HepG2 (cell line): ENCODE measurements at regions not wholly inside any gene's neighbourhood (a gene's known extent, or its start where the extent isn't known, plus 50 kb on each side); places are given as distances from the start of the nearest gene placed in this dataset.

Source experiments
- ATAC-seq: fragments of 200-7000 bp; cut with Tn5 transposase; 3 replicates; pipeline ENCODE4 v1.9.1; 2020; ENCODE audit warnings: mild to moderate bottlenecking, moderate library complexity
- BruUV-seq: library from RNA; stranded (reverse); fragments of 400-500 nt; replicated peaks from 2 replicates; lab custom pipeline; 2021; lab: Mats Ljungman, UMichigan
- CTCF ChIA-PET: fragments of 300-600 bp; formaldehyde crosslinking; extraction: SDS; loops from one replicate; lab custom pipeline; 2021; ENCODE audit warnings: low total read pairs, inconsistent platforms, low intra/inter-chr PET ratio; lab: Yijun Ruan, JAX
- POLR2A ChIA-PET: fragments of 350-600 bp; sonication (Branson Sonifier 250); formaldehyde crosslinking; loops from one replicate; lab custom pipeline; 2020; ENCODE audit warnings: antibody characterized with exemption, inconsistent platforms; lab: Yijun Ruan, JAX
- DNase-seq: peaks from one replicate; pipeline ENCODE4 v3.0.0-alpha.2; 2015; ENCODE audit warnings: low spot score
- FAIRE-seq: peaks from 3 replicates; lab custom pipeline; 2011; peaks lifted over from hg19 to GRCh38; lab: Jason Lieb, UNC
- H2AFZ ChIP-seq: one replicate; pipeline ENCODE4 v1.6.1; 2011; ENCODE audit warnings: low read length, inconsistent platforms
- H3K27ac ChIP-seq: fragments of 300-600 bp; 3 replicates; pipeline ENCODE4 v1.8.0; 2011; ENCODE audit warnings: mixed run types, mild to moderate bottlenecking, mixed read lengths, low read length, inconsistent platforms; ENCODE audit not compliant: insufficient read depth; ENCODE audit errors: extremely low read length
- H3K27me3 ChIP-seq, 2 experiments: fragments of 200-600 bp in 1 of 2; 2 replicates in 1 of 2; 3 replicates in 1 of 2; pipeline versions ENCODE4 v1.6.0 to v1.8.0; 2011; ENCODE audit warnings: low read length in 2 of 2, mild to moderate bottlenecking in 2 of 2, moderate library complexity in 2 of 2, inconsistent platforms in 1 of 2; ENCODE audit not compliant: insufficient read depth in 2 of 2, control insufficient read depth in 1 of 2
- H3K36me3 ChIP-seq, 2 experiments: fragments of 200-600 bp in 1 of 2; replicated peaks in 1 of 2; 2 replicates in 1 of 2; 3 replicates in 1 of 2; pipeline versions ENCODE4 v1.5.1 to v1.8.0; 2011; ENCODE audit warnings: low read length in 2 of 2, inconsistent platforms in 1 of 2; ENCODE audit not compliant: insufficient read depth in 2 of 2, control insufficient read depth in 1 of 2
- H3K4me1 ChIP-seq: 2 replicates; pipeline ENCODE4 v1.5.1; 2012; ENCODE audit warnings: low read length, inconsistent platforms; ENCODE audit not compliant: insufficient read depth
- H3K4me2 ChIP-seq: 2 replicates; pipeline ENCODE4 v1.6.0; 2011; ENCODE audit warnings: low read depth, low read length, inconsistent platforms
- H3K4me3 ChIP-seq, 3 experiments: fragments of 200-600 bp in 1 of 3; sonication (generic), shearing (Covaris generic) in 1 of 3; replicated peaks in 1 of 3; 2 replicates each; pipeline ENCODE4 v1.5.1; 2011 to 2016; ENCODE audit warnings: low read length in 3 of 3, inconsistent platforms in 2 of 3, low read depth in 2 of 3, mild to moderate bottlenecking in 2 of 3, control low read depth in 1 of 3, mixed read lengths in 1 of 3; ENCODE audit not compliant: insufficient read depth in 1 of 3
- H3K79me2 ChIP-seq: one replicate; pipeline ENCODE4 v1.6.1; 2011; ENCODE audit warnings: low read length, inconsistent platforms; ENCODE audit not compliant: insufficient read depth
- H3K9ac ChIP-seq: 2 replicates; pipeline ENCODE4 v1.6.0; 2011; ENCODE audit warnings: mild to moderate bottlenecking, low read depth, low read length, inconsistent platforms; ENCODE audit not compliant: insufficient read depth
- H3K9me3 ChIP-seq: 2 replicates; pipeline ENCODE4 v1.5.1; 2012; ENCODE audit warnings: mild to moderate bottlenecking, low read length
- H4K20me1 ChIP-seq: 2 replicates; pipeline ENCODE4 v1.6.0; 2011; ENCODE audit warnings: inconsistent platforms, mild to moderate bottlenecking, low read length, moderate library complexity; ENCODE audit not compliant: insufficient read depth
- ATF7-NPFF ChIP-seq: sonication (generic); formaldehyde crosslinking; IDR thresholded peaks from 2 replicates; pipeline ENCODE4 v1.8.1; 2023; ENCODE audit warnings: mild to moderate bottlenecking, low read depth, missing genetic modification reagents, moderate library complexity
- SIN3B ChIP-seq: fragments of 150-350 bp; IDR thresholded peaks from 2 replicates; pipeline ENCODE4 v1.6.1; 2014; ENCODE audit warnings: low read length
- ZNF33A ChIP-seq: sonication (generic); formaldehyde crosslinking; IDR thresholded peaks from 2 replicates; pipeline ENCODE4 v1.5.1; 2020; ENCODE audit warnings: missing genetic modification reagents, mild to moderate bottlenecking, moderate library complexity, borderline replicate concordance
- ZNF841 ChIP-seq: sonication (generic); formaldehyde crosslinking; IDR thresholded peaks from 2 replicates; pipeline ENCODE4 v1.8.1; 2023; ENCODE audit warnings: missing genetic modification reagents, borderline replicate concordance
- ZSCAN20 ChIP-seq: sonication (generic); formaldehyde crosslinking; IDR thresholded peaks from 2 replicates; pipeline ENCODE4 v1.4.0; 2020; ENCODE audit warnings: missing genetic modification reagents, mild to moderate bottlenecking, borderline replicate concordance
- WGBS: methylation state at CpG from one replicate; pipeline ENCODE4 v1.1.6; 2017; ENCODE audit warnings: low lambda C conversion rate; 5-methylcytosine and 5-hydroxymethylcytosine counted together
- in situ Hi-C: cut with HindIII; loops from 2 replicates; pipeline ENCODE4 v1.10.0; 2017; ENCODE audit warnings: low pct_unique_long_range_greater_than_20kb; ENCODE audit not compliant: extremely low pct_ligation_motif_present
- intact Hi-C: fragments of 100-400 bp; cut with micrococcal nuclease; formaldehyde crosslinking; loops from one replicate; pipeline ENCODE4 v1.10.0; 2022; ENCODE audit not compliant: unreplicated experiment
- TF ChIP-seq, protein P1 (sequence below): IDR thresholded peaks from 2 replicates; pipeline ENCODE4 v1.6.1; 2016; ENCODE audit warnings: low read depth
- TF ChIP-seq, protein P2 (sequence below): sonication (generic); formaldehyde crosslinking; IDR thresholded peaks from 2 replicates; pipeline ENCODE4 v1.8.1; 2023; ENCODE audit warnings: mild to moderate bottlenecking, moderate library complexity, missing genetic modification reagents
- TF ChIP-seq, protein P3 (sequence below): sonication (generic); formaldehyde crosslinking; IDR thresholded peaks from 2 replicates; pipeline ENCODE4 v1.5.0; 2020; ENCODE audit warnings: mild to moderate bottlenecking, missing genetic modification reagents
- TF ChIP-seq, protein P4 (sequence below): sonication (generic); formaldehyde crosslinking; conservative IDR thresholded peaks from 2 replicates; pipeline ENCODE4 v1.5.0; 2020; ENCODE audit warnings: missing genetic modification reagents

DNA sequence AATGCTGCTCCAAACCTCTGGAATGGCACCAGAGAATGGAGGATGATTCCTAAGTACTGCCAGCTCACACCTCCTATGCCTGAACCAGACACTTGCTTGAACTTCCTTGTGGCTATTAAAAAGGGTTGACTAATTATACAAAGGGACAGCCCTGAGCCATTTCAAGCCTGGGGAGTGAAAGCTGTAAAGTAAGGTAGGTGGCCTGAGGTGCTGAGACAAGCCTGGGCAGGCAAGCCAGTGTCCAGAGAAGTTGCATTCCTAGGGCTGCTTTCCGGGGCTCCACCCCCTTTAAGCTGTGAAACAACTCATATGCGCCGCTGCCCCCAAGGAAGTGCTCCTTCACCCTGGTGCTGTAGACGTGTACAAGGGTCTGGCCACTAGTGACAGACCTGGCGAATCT, 79.9 kb upstream of the SLC1A3 start:
- Histone ChIP-seq H3K27ac (no peak overlapping the region), H3K27me3 (peaks cover 1 to 5% of the 10 kb centered on the region in 2 experiments; a peak in 2 of 5 replicates), H3K36me3 (no peaks in the 10 kb centered on the region), H3K9me3 (no peaks in the 10 kb centered on the region), H3K4me2 (no peak overlapping the region), H2AFZ (no peak overlapping the region), H3K9ac (no peak overlapping the region), H3K4me1 (no peaks in the 10 kb centered on the region), H3K4me3 (no peak overlapping the region), H4K20me1 (no peaks in the 10 kb centered on the region), H3K79me2 (no peaks in the 10 kb centered on the region)
- ATAC-seq (no peak), DNase-seq (no peak), FAIRE-seq (no peak)
- in situ Hi-C loops: no loop called here
- WGBS: 57% methylated on average over 1 of the region's 5 CpGs
- intact Hi-C loops: no loop called here
- TF ChIP-seq ZNF841 (CRISPR knock-in tag): no peak
- CTCF ChIA-PET: no interaction called here
- BruUV-seq: no TSS peak
- POLR2A ChIA-PET: no interaction called here

DNA sequence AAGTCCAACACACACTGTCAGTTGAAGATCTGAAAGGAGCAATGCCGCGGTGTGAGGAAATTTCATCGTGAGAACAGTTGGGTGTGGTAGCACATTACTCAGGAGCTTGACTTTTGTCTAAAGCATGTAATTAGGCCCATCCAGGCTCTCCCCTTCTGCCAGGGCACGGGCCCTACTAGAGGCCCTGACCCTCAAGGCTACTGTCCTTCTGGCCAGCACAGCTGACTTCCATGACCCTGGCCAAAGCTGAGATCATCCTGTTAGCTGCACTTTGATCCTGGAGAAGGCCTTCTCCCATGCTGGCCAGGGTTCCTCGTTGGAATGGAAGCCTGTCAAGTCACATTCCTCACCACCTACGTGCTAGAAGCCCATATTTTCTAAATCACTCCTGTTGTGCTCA, 77.8 kb upstream of the SLC1A3 start:
- Histone ChIP-seq H3K27me3 (peaks cover 0 to under 1% of the 10 kb centered on the region in 2 experiments; a peak in 2 of 5 replicates), H3K79me2 (no peaks in the 10 kb centered on the region), H2AFZ (no peak overlapping the region)
- TF ChIP-seq, protein P1, sequence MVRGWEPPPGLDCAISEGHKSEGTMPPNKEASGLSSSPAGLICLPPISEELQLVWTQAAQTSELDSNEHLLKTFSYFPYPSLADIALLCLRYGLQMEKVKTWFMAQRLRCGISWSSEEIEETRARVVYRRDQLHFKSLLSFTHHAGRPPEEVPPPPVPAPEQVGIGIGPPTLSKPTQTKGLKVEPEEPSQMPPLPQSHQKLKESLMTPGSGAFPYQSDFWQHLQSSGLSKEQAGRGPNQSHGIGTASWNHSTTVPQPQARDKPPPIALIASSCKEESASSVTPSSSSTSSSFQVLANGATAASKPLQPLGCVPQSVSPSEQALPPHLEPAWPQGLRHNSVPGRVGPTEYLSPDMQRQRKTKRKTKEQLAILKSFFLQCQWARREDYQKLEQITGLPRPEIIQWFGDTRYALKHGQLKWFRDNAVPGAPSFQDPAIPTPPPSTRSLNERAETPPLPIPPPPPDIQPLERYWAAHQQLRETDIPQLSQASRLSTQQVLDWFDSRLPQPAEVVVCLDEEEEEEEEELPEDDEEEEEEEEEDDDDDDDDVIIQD (CRISPR knock-in tag): no peak
- TF ChIP-seq ZSCAN20: no peak
- TF ChIP-seq SIN3B: no peak
- TF ChIP-seq ATF7-NPFF: no peak
- TF ChIP-seq ZNF33A (CRISPR knock-in tag): no peak
- TF ChIP-seq, protein P2, sequence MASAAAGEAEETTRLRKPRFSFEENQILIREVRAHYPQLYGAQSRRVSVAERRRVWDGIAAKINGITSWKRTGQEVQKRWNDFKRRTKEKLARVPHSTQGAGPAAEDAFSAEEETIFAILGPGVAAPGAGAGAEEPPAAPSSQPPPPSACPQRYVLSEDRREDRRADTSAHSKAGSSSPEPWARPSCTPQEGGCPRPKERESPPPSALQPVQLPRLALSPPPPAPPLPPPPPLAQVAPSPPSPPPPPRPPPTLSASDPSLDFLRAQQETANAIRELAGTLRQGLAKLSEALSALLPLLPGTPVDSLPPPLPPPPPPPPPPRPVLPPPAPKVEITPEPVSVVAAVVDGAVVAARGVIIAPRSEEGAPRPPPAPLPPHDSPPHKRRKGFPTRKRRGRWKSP (CRISPR knock-in tag): no peak
- TF ChIP-seq, protein P3, sequence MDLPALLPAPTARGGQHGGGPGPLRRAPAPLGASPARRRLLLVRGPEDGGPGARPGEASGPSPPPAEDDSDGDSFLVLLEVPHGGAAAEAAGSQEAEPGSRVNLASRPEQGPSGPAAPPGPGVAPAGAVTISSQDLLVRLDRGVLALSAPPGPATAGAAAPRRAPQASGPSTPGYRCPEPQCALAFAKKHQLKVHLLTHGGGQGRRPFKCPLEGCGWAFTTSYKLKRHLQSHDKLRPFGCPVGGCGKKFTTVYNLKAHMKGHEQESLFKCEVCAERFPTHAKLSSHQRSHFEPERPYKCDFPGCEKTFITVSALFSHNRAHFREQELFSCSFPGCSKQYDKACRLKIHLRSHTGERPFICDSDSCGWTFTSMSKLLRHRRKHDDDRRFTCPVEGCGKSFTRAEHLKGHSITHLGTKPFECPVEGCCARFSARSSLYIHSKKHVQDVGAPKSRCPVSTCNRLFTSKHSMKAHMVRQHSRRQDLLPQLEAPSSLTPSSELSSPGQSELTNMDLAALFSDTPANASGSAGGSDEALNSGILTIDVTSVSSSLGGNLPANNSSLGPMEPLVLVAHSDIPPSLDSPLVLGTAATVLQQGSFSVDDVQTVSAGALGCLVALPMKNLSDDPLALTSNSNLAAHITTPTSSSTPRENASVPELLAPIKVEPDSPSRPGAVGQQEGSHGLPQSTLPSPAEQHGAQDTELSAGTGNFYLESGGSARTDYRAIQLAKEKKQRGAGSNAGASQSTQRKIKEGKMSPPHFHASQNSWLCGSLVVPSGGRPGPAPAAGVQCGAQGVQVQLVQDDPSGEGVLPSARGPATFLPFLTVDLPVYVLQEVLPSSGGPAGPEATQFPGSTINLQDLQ (CRISPR knock-in tag): no peak
- TF ChIP-seq, protein P4, sequence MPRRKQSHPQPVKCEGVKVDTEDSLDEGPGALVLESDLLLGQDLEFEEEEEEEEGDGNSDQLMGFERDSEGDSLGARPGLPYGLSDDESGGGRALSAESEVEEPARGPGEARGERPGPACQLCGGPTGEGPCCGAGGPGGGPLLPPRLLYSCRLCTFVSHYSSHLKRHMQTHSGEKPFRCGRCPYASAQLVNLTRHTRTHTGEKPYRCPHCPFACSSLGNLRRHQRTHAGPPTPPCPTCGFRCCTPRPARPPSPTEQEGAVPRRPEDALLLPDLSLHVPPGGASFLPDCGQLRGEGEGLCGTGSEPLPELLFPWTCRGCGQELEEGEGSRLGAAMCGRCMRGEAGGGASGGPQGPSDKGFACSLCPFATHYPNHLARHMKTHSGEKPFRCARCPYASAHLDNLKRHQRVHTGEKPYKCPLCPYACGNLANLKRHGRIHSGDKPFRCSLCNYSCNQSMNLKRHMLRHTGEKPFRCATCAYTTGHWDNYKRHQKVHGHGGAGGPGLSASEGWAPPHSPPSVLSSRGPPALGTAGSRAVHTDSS (CRISPR knock-in tag): no peak
- TF ChIP-seq, all 625 proteins: peak for 0
- no peaks in the 10 kb centered on the region for H3K9me3 ChIP-seq
- no TSS peak for BruUV-seq
- DNase-seq: no peak
- H4K20me1 ChIP-seq: no peaks in the 10 kb centered on the region
- in situ Hi-C loops: no loop called here
- 50% methylated on average over 6 of the region's 6 CpGs for WGBS
- no peak for FAIRE-seq
- ATAC-seq: no peak
- ChIA-PET CTCF (no interaction called here), POLR2A (no interaction called here)
- H3K36me3 ChIP-seq: no peaks in the 10 kb centered on the region
- no peak overlapping the region for H3K4me2 ChIP-seq
- no peak overlapping the region for H3K27ac ChIP-seq
- intact Hi-C loops: no loop called here
- no peaks in the 10 kb centered on the region for H3K4me1 ChIP-seq
- H3K9ac ChIP-seq: no peak overlapping the region
- no peak overlapping the region for H3K4me3 ChIP-seq
